Mesodermal cell (in vitro differentiated cells): ENCODE measurements at regions not wholly inside any gene's neighbourhood (a gene's known extent, or its start where the extent isn't known, plus 50 kb on each side); places are given as distances from the start of the nearest gene placed in this dataset.

Experiments used
- H3K27ac ChIP-seq: 2 replicates; pipeline ENCODE4 v1.7.0; 2013; ENCODE audit warnings: mild to moderate bottlenecking, low read depth, low read length, moderate library complexity; ENCODE audit not compliant: severe bottlenecking
- H3K36me3 ChIP-seq: 2 replicates; pipeline ENCODE4 v1.7.1; 2013; ENCODE audit warnings: mild to moderate bottlenecking, low read length, moderate library complexity; ENCODE audit not compliant: control insufficient read depth, insufficient read depth
- H3K4me1 ChIP-seq: one replicate; pipeline ENCODE4 v1.7.1; 2013; ENCODE audit warnings: mild to moderate bottlenecking, low read length; ENCODE audit not compliant: insufficient read depth, control insufficient read depth, poor library complexity, severe bottlenecking
- H3K4me3 ChIP-seq: 2 replicates; pipeline ENCODE4 v1.7.0; 2013; ENCODE audit warnings: low read length, control low read depth, mild to moderate bottlenecking; ENCODE audit not compliant: insufficient read depth, poor library complexity, severe bottlenecking; ENCODE audit errors: extremely low read depth
- H3K9me3 ChIP-seq: 2 replicates; pipeline ENCODE4 v1.7.1; 2013; ENCODE audit warnings: mild to moderate bottlenecking, low read length, moderate library complexity; ENCODE audit not compliant: control insufficient read depth
- WGBS, 2 experiments: methylation state at CpG; one replicate each; pipeline ENCODE4 v1.1.5; 2013; ENCODE audit warnings: missing lambda C conversion rate in 2 of 2; ENCODE audit not compliant: insufficient coverage in 2 of 2; 5-methylcytosine and 5-hydroxymethylcytosine counted together

GRCh38 chr2:70036290-70036689, 51.0 kb upstream of the PCBP1 start:
- Histone ChIP-seq H3K4me3 (no peak overlapping the region), H3K4me1 (peaks cover 14% of the 10 kb centered on the region), H3K9me3 (no peaks in the 10 kb centered on the region), H3K27ac (no peak overlapping the region), H3K36me3 (peaks cover 4% of the 10 kb centered on the region)
- 87 to 100% methylated on average over 2 of the region's 2 CpGs for WGBS, 2 experiments

GRCh38 chr2:70035344-70035844, 51.9 kb upstream of the PCBP1 start:
- no CpG with 5 or more reads among the region's 1 CpG for WGBS, 2 experiments
- no peaks in the 10 kb centered on the region for H3K9me3 ChIP-seq
- H3K27ac ChIP-seq: no peak overlapping the region
- peaks cover 9% of the 10 kb centered on the region for H3K4me1 ChIP-seq
- H3K36me3 ChIP-seq: peaks cover 4% of the 10 kb centered on the region
- no peak overlapping the region for H3K4me3 ChIP-seq

- H3K4me1 ChIP-seq: peaks cover 9% of the 10 kb centered on the region
- peak overlapping the region; percentile 6 for H3K27ac ChIP-seq
- no peak overlapping the region for H3K4me3 ChIP-seq
- H3K36me3 ChIP-seq: peaks cover 4% of the 10 kb centered on the region
- no peaks in the 10 kb centered on the region for H3K9me3 ChIP-seq
- WGBS, 2 experiments: no CpG with 5 or more reads among the region's 1 CpG
Observed at GRCh38 chr2:70030724-70031420, 56.4 kb upstream of the PCBP1 start.

- Histone ChIP-seq H3K36me3 (peaks cover 4% of the 10 kb centered on the region), H3K4me1 (peaks cover under 1% of the 10 kb centered on the region), H3K4me3 (no peak overlapping the region), H3K27ac (peak overlapping the region; percentile 6), H3K9me3 (no peaks in the 10 kb centered on the region)
- WGBS, 2 experiments: 0 to 40% methylated on average over 1 to 2 of the region's 3 CpGs
Observed at GRCh38 chr2:70029814-70030409, 57.4 kb upstream of the PCBP1 start.

- no peak overlapping the region for H3K4me3 ChIP-seq
- WGBS, 2 experiments: 64 to 70% methylated on average over 2 to 3 of the region's 3 CpGs
- H3K36me3 ChIP-seq: no peaks in the 10 kb centered on the region
- H3K4me1 ChIP-seq: no peaks in the 10 kb centered on the region
- no peak overlapping the region for H3K27ac ChIP-seq
- peaks cover 3% of the 10 kb centered on the region for H3K9me3 ChIP-seq
Observed at GRCh38 chr2:70024284-70024683, 62.9 kb upstream of the ASPRV1 start.

- H3K4me1 ChIP-seq: no peaks in the 10 kb centered on the region
- no peak overlapping the region for H3K4me3 ChIP-seq
- peaks cover 15% of the 10 kb centered on the region for H3K9me3 ChIP-seq
- WGBS, 2 experiments: no CpG with 5 or more reads among the region's 2 CpGs
- H3K36me3 ChIP-seq: peaks cover 2% of the 10 kb centered on the region
- H3K27ac ChIP-seq: no peak overlapping the region
Observed at GRCh38 chr2:70019096-70019495, 57.7 kb upstream of the ASPRV1 start.

GRCh38 chr2:70017962-70018361, 56.5 kb upstream of the ASPRV1 start:
- no peaks in the 10 kb centered on the region for H3K4me1 ChIP-seq
- no peak overlapping the region for H3K4me3 ChIP-seq

GRCh38 chr2:70014959-70015358, 53.5 kb upstream of the ASPRV1 start:
- Histone ChIP-seq H3K9me3 (peaks cover 15% of the 10 kb centered on the region), H3K4me3 (no peak overlapping the region), H3K4me1 (no peaks in the 10 kb centered on the region), H3K36me3 (peaks cover 2% of the 10 kb centered on the region), H3K27ac (no peak overlapping the region)

More at GRCh38 chr2:70017962-70018361, 56.5 kb upstream of the ASPRV1 start:
- H3K27ac ChIP-seq: no peak overlapping the region
- peaks cover 2% of the 10 kb centered on the region for H3K36me3 ChIP-seq
- WGBS, 2 experiments: 88 to 97% methylated on average over 3 of the region's 8 CpGs
- H3K9me3 ChIP-seq: peaks cover 15% of the 10 kb centered on the region

- Histone ChIP-seq H3K27ac (no peak overlapping the region), H3K9me3 (no peaks in the 10 kb centered on the region), H3K36me3 (peaks cover 2% of the 10 kb centered on the region), H3K4me3 (no peak overlapping the region), H3K4me1 (no peaks in the 10 kb centered on the region)
- no CpG with 5 or more reads among the region's 1 CpG for WGBS, 2 experiments
Observed at GRCh38 chr2:70012887-70013286, 51.5 kb upstream of the ASPRV1 start.

- Histone ChIP-seq H3K36me3 (no peaks in the 10 kb centered on the region), H3K4me3 (no peak overlapping the region), H3K9me3 (no peaks in the 10 kb centered on the region), H3K4me1 (no peaks in the 10 kb centered on the region), H3K27ac (no peak overlapping the region)
- WGBS, 2 experiments: 89 to 91% methylated on average over 7 of the region's 7 CpGs
Observed at GRCh38 chr2:70011786-70012185, 50.4 kb upstream of the ASPRV1 start.

- Histone ChIP-seq H3K36me3 (no peaks in the 10 kb centered on the region), H3K4me3 (no peak overlapping the region), H3K9me3 (no peaks in the 10 kb centered on the region), H3K27ac (no peak overlapping the region), H3K4me1 (no peaks in the 10 kb centered on the region)
- WGBS, 2 experiments: 85 to 88% methylated on average over 4 of the region's 4 CpGs
Observed at GRCh38 chr2:70011335-70011734, 49.9 kb upstream of the ASPRV1 start.
